ENCODE measurements at regions not wholly inside any gene's neighbourhood (a gene's known extent, or its start where the extent isn't known, plus 50 kb on each side); places are given as distances from the start of the nearest gene placed in this dataset.

GRCh38 chr16:7097518-7097917, 235.1 kb upstream of the RBFOX1 start:
- no peak for DNase-seq (ENCODE audit: low read depth, low spot score)

GRCh38 chr16:7093511-7093910, 239.1 kb upstream of the RBFOX1 start:
- no peak for DNase-seq (ENCODE audit: low read depth, low spot score)

- no peak for DNase-seq (ENCODE audit: low read depth, low spot score)
Measured at GRCh38 chr16:7090628-7091115, 242.0 kb upstream of the RBFOX1 start.

GRCh38 chr16:7089751-7090150, 242.9 kb upstream of the RBFOX1 start:
- DNase-seq (ENCODE audit: low read depth, low spot score), result no peak

- DNase-seq (ENCODE audit: low read depth, low spot score), result no peak
Measured at GRCh38 chr16:7088711-7089110, 243.9 kb upstream of the RBFOX1 start.

GRCh38 chr16:7086822-7087616, 245.6 kb upstream of the RBFOX1 start:
- DNase-seq (ENCODE audit: low read depth, low spot score), result no peak

GRCh38 chr16:7085776-7086175, 246.9 kb upstream of the RBFOX1 start:
- no peak for DNase-seq (ENCODE audit: low read depth, low spot score)

- no peak for DNase-seq (ENCODE audit: low read depth, low spot score)
Measured at GRCh38 chr16:7083096-7083495, 249.5 kb upstream of the RBFOX1 start.

- no peak for DNase-seq (ENCODE audit: low read depth, low spot score)
Measured at GRCh38 chr16:7077636-7078035, 255.0 kb upstream of the RBFOX1 start.

- DNase-seq (ENCODE audit: low read depth, low spot score), result no peak
Measured at GRCh38 chr16:7074715-7075114, 257.9 kb upstream of the RBFOX1 start.

- DNase-seq (ENCODE audit: low read depth, low spot score), result no peak
Measured at GRCh38 chr16:7057458-7057857, 275.2 kb upstream of the RBFOX1 start.

- no peak for DNase-seq (ENCODE audit: low read depth, low spot score)
Measured at GRCh38 chr16:7055443-7055842, 277.2 kb upstream of the RBFOX1 start.

- DNase-seq (ENCODE audit: low read depth, low spot score), result no peak
Measured at GRCh38 chr16:7051591-7052349, 280.9 kb upstream of the RBFOX1 start.

GRCh38 chr16:7044331-7044730, 288.3 kb upstream of the RBFOX1 start:
- no peak for DNase-seq (ENCODE audit: low read depth, low spot score)

- DNase-seq (ENCODE audit: low read depth, low spot score), result no peak
Measured at GRCh38 chr16:7038475-7038874, 294.2 kb upstream of the RBFOX1 start.

GRCh38 chr16:7037495-7037894, 295.1 kb upstream of the RBFOX1 start:
- no peak for DNase-seq (ENCODE audit: low read depth, low spot score)

- DNase-seq (ENCODE audit: low read depth, low spot score), result no peak
Measured at GRCh38 chr16:7031031-7031430, 301.6 kb upstream of the RBFOX1 start.

- DNase-seq (ENCODE audit: low read depth, low spot score), result no peak
Measured at GRCh38 chr16:7027401-7027800, 305.2 kb upstream of the RBFOX1 start.

- no peak for DNase-seq (ENCODE audit: low read depth, low spot score)
Measured at GRCh38 chr16:7026639-7027038, 306.0 kb upstream of the RBFOX1 start.

GRCh38 chr16:7025616-7026190, 306.9 kb upstream of the RBFOX1 start:
- DNase-seq (ENCODE audit: low read depth, low spot score), result no peak

GRCh38 chr16:7021653-7022275, 310.9 kb upstream of the RBFOX1 start:
- no peak for DNase-seq (ENCODE audit: low read depth, low spot score)

- DNase-seq (ENCODE audit: low read depth, low spot score), result no peak
Measured at GRCh38 chr16:7017006-7017662, 315.5 kb upstream of the RBFOX1 start.
